HG02642 (cell line): ENCODE measurements at regions not wholly inside any gene's neighbourhood (a gene's known extent, or its start where the extent isn't known, plus 50 kb on each side); places are given as distances from the start of the nearest gene placed in this dataset.

ENCODE experiments used
- ATAC-seq: cut with Tn5 transposase; IDR thresholded peaks from one replicate; pipeline ENCODE4 v1.9.1; 2021; ENCODE audit warnings: mild to moderate bottlenecking; ENCODE audit not compliant: unreplicated experiment, poor library complexity

- peak; percentile 78 for ATAC-seq
Measured at GRCh38 chr4:153127760-153128494, 76.3 kb upstream of the TRIM2 start.

- no peak for ATAC-seq
Measured at GRCh38 chr4:153131596-153131995, 72.6 kb upstream of the TRIM2 start.

- no peak for ATAC-seq
Measured at GRCh38 chr4:153137159-153137558, 67.1 kb upstream of the TRIM2 start.

- ATAC-seq: no peak
Measured at GRCh38 chr4:153137677-153138630, 66.3 kb upstream of the TRIM2 start.

- no peak for ATAC-seq
Measured at GRCh38 chr4:153138736-153139135, 65.5 kb upstream of the TRIM2 start.

DNA sequence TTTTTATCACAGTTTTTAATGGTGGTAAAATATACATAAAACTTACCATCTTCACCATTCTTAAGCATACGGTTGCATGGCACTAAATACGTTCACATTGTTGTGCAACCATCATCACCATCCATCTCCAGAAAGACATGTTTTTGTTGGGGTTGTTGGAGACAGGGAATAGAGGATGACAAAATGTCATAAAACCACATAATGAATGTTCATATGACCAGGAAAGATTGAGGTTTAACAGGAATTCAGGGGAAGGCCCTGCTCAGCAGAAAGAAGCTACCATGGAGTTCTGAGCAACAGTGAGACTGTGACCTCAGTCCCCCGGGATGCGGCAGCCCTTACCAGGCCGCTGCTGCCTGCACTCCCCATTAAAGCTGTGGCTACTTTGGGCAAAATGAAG is 63.9 kb upstream of the TRIM2 start:
- ATAC-seq: no peak

GRCh38 chr4:153141238-153141637 is 63.0 kb upstream of the TRIM2 start:
- no peak for ATAC-seq

DNA sequence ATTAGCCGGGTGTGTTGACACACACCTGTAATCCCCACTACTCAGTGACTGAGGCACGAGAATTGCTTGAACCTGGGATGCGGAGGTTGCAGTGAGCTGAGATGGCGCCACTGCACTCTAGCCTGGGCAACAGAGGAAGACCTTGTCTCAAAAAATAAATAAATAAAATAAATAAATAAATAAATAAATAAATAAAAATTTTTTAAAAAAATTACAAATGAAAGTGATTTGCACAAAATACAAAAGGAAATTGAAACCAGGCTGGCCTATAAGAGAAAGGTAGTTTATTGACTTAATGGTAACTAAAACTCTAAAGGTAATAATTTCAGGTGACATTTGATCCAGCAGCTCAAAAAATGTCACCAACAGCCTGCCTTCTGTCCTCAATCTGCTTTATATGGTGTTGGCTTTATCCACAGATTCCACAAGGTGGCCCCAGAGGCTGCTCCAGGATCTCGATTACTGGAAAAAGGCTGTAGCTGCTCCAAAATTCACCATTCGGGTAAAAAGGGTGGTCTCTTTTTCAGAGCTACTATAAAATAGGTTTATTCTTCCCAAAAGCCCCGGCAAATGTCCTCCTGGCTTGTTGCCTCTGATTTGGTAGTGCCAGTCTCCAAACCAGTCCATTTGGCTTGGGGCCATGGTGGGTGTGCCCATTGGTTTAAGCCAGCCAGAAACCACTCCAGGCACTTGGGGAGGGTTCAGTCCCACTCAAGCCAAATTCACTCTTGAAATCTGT is 61.4 kb upstream of the TRIM2 start:
- peak; percentile 58 for ATAC-seq

GRCh38 chr4:153143527-153144348 is 60.5 kb upstream of the TRIM2 start:
- ATAC-seq: no peak

DNA sequence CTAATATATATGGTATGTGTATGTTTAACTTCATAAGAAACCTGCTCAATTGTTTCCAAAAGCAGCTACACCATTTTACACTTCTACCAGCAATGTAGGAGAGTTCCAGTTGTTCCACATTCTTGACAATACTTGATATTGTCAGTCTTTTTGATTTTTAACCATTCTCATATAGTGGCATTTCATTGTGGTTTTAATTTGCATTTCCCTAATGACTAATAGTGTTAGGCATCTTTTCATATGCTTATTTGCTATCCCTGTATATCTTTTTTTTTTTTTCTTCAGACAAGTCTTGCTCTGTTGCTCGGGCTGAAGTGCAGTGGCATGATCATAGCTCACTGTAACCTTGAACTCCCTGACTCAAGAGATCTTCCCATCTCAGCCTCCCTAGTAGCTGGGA is 58.2 kb upstream of the TRIM2 start:
- no peak for ATAC-seq

DNA sequence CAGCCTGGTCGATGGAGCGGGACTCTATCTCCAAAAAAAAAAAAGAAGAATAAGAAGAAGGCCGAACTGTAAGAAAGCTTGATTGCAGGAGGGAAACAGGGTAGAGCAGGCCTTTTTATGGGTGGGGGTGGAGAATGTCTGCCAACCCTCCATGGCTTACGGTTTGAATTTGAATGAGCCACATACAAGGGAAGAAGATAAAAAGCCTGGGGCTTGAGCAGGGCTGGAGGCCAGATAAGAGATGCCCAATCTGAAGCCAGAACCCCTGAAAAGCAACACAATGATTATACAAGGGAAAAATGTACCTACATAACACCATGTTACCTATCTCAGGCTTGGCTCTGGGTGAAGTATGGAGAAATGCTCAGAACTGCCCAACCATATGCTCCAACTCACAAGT is 57.3 kb upstream of the TRIM2 start:
- no peak for ATAC-seq

DNA sequence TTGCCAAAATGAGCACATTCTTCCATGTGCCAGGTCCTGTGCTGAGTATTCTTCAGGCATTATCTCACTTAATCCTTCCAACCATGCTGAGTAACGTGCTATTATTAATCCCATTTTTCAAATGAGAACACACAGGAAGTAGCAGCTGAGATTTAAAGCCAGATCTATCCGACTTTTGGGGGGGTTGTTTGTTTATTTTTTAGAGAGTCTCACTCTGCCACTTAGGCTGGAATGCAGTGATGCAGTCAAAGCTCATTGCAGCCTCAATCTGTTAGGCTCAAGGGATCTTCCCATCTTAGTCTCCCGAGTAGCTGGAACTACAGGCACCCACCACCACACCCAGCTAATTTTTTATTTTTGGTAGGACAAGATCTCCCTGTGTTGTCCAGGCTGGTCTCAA is 55.5 kb upstream of the TRIM2 start:
- no peak for ATAC-seq

DNA sequence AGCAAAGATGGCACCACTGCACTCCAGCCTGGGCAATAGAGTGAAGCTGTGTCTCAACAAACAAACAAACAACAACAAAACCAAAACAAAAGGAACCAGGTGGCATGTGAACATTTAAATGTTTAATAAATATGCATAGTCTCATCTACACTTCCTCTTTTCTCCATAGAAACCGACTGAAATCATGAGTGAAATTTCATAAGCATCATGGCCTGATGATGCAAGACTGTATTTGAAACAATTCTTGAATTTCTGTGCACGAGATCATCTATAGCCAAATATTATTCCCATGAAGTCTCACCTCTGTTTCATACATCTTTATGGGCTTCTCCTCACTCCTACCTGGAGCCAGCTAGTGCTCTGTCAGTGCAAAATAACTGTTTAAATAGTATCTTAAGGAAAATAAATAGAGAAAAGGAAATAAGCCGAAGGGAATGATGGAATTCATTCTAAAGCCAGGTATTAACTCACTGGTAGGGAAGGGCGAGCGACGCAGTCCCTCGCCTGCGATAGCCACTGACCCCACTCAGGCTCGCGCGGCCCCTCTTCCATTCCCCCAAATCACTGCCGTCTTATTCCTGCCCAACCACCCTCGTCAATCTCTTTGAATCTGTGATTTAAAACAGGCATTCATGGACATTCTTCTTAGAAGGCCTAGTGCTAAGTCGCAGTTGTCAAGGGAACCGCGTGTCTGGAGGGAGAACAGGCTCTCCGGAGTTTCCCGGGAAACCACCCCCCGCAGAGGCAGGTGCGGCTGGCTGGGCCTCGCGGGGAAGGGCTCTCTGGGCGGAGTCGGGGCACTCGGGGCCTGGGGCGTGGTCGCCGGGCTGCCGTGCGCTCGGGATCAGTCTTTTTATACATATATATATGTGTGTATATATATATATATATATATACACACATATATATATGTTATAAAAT is 52.4 kb upstream of the TRIM2 start:
- ATAC-seq: no peak

GRCh38 chr4:153152501-153153338 is 51.5 kb upstream of the TRIM2 start:
- ATAC-seq: peak; percentile 22

DNA sequence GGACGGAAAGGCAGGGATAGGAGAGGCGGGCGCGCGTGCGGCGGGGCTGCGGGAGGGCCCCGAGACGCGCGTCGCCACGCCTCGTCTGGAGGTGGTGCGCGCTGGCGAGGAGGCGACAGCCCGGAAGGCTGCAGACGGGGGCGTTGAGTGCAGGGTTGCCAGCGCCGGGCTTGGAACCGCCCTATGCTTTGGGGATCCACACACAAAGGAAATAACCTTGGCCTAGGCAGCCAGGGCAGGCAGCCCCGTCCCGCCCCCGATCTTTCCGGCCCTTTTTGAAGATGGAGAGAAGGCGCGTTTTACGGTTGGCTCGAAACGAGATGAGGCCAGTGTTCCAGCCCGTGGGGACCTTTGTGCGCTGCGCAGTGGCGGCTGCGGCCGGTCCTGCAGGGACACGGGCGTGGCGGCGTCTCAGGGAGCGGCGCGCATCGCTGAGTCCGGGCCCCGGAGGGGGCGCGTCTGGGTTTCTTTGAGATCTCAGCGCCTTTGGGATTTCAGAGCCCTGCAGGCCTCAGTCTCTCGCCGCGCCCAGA is 50.8 kb upstream of the TRIM2 start:
- ATAC-seq: peak; percentile 71

- no peak for ATAC-seq
Measured at GRCh38 chr4:153154007-153154975, 50.0 kb upstream of the TRIM2 start.
